Type B pancreatic cell (in vitro differentiated cells): ENCODE measurements at regions not wholly inside any gene's neighbourhood (a gene's known extent, or its start where the extent isn't known, plus 50 kb on each side); places are given as distances from the start of the nearest gene placed in this dataset.

Experiments used
- DNase-seq: peaks from one replicate; pipeline ENCODE4 v3.0.0; 2021; ENCODE audit warnings: mixed read lengths; ENCODE audit not compliant: unreplicated experiment; ENCODE audit errors: extremely low spot score
- H3K27ac Mint-ChIP-seq: 2 replicates; pipeline ENCODE4 v1.8.0; 2021; ENCODE audit warnings: mild to moderate bottlenecking, mixed read lengths
- H3K27me3 Mint-ChIP-seq: 2 replicates; pipeline ENCODE4 v1.8.0; 2021; ENCODE audit warnings: mixed read lengths
- H3K36me3 Mint-ChIP-seq: 2 replicates; pipeline ENCODE4 v1.8.0; 2021; ENCODE audit warnings: mixed read lengths
- H3K4me1 Mint-ChIP-seq: one replicate; pipeline ENCODE4 v1.8.0; 2021; ENCODE audit warnings: mixed read lengths; ENCODE audit not compliant: unreplicated experiment
- H3K4me3 Mint-ChIP-seq: 2 replicates; pipeline ENCODE4 v1.8.0; 2021; ENCODE audit warnings: mild to moderate bottlenecking, mixed read lengths
- H3K9me3 Mint-ChIP-seq: 2 replicates; pipeline ENCODE4 v1.8.0; 2021; ENCODE audit warnings: mixed read lengths
- TF ChIP-seq, protein P1 (sequence below): fragments of 200-600 bp; sonication (generic); conservative IDR thresholded peaks from 2 replicates; pipeline ENCODE4 v1.5.0; 2021; ENCODE audit warnings: antibody characterized with exemption, mild to moderate bottlenecking

DNA sequence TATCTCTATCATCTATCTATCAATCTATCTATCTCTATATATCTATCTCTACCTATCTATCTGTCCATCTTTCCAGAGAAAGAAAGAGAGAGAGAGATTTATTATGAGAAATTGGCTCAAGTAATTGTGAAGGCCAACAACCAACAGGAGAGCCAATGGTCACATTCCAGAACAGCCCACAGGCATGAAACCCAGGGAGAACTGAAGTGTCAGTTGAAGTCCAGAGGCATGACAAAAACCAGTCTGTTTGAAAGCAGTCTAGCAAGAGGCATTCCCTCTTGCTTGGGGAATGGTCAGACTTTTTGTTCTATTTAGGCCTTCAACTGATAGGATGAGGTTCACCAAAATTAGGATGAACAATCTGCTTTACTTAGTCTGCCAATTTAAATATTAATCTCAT is 87.6 kb upstream of the PLCXD3 start:
- Mint-ChIP-seq H3K4me3 (no peak overlapping the region), H3K4me1 (no peaks in the 10 kb centered on the region), H3K36me3 (no peaks in the 10 kb centered on the region), H3K9me3 (no peaks in the 10 kb centered on the region), H3K27me3 (no peaks in the 10 kb centered on the region), H3K27ac (no peak overlapping the region)
- no peak for DNase-seq
- TF ChIP-seq, protein P1, sequence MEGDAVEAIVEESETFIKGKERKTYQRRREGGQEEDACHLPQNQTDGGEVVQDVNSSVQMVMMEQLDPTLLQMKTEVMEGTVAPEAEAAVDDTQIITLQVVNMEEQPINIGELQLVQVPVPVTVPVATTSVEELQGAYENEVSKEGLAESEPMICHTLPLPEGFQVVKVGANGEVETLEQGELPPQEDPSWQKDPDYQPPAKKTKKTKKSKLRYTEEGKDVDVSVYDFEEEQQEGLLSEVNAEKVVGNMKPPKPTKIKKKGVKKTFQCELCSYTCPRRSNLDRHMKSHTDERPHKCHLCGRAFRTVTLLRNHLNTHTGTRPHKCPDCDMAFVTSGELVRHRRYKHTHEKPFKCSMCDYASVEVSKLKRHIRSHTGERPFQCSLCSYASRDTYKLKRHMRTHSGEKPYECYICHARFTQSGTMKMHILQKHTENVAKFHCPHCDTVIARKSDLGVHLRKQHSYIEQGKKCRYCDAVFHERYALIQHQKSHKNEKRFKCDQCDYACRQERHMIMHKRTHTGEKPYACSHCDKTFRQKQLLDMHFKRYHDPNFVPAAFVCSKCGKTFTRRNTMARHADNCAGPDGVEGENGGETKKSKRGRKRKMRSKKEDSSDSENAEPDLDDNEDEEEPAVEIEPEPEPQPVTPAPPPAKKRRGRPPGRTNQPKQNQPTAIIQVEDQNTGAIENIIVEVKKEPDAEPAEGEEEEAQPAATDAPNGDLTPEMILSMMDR, result no peak

DNA sequence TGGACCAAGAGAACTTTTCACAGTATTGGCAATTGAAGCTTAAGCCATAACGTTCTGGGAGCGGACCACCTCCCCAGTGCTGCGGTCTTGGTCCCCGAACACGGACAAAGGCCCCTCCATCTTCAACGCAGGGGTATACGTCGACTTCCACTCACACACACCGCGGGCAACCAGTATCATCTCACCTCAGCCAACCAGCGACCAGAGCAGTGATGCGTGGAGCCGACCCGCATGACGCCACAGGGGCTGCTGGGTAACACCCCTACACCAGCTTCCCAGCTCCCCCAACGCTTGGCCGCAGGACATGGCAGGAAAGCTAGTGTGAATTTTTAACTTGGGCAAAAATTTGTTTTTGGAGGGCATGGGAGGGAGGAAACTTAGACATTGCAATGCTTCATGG is 77.3 kb upstream of the PLCXD3 start:
- no peak for DNase-seq
- no peaks in the 10 kb centered on the region for H3K4me1 Mint-ChIP-seq
- H3K9me3 Mint-ChIP-seq, result no peaks in the 10 kb centered on the region
- no peaks in the 10 kb centered on the region for H3K27me3 Mint-ChIP-seq
- TF ChIP-seq, protein P1, result no peak
- no peaks in the 10 kb centered on the region for H3K36me3 Mint-ChIP-seq
- H3K4me3 Mint-ChIP-seq, result no peak overlapping the region
- H3K27ac Mint-ChIP-seq, result no peak overlapping the region

DNA sequence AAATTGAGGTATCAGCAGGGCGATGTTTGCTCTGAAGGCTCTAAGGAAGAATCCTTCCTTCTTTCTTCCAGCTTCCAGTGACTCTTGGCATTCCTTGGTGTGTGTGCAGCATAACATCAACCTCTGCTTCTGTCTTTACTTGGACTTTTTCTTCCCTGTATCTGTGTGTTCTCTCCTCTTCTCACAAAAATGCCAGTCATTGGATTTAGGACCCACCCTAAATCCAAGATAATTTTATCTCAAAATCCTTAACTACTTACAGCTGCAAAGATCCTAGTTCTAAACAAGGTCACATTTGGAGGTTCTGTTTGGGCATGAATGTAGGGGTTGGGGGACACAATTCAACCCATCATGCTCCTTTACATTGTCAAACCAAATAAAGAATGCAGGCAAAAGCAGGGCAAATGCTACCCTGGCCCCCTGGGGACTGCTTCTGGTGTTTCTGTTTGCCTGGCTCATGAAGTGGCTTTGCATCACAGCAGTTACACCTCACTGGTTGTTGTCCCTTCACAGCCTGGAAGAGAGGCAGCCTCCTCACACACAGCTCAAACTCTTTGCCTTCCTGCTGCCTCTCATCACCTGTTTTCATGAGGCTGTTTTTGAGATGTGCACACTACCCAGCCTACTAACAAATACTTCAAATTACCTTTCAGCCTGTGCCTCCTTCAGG is 64.8 kb upstream of the PLCXD3 start:
- H3K4me1 Mint-ChIP-seq, result no peaks in the 10 kb centered on the region
- no peak overlapping the region for H3K27ac Mint-ChIP-seq
- no peaks in the 10 kb centered on the region for H3K36me3 Mint-ChIP-seq
- TF ChIP-seq, protein P1, result no peak
- H3K27me3 Mint-ChIP-seq, result no peaks in the 10 kb centered on the region
- DNase-seq, result no peak
- H3K9me3 Mint-ChIP-seq, result no peaks in the 10 kb centered on the region
- no peak overlapping the region for H3K4me3 Mint-ChIP-seq

DNA sequence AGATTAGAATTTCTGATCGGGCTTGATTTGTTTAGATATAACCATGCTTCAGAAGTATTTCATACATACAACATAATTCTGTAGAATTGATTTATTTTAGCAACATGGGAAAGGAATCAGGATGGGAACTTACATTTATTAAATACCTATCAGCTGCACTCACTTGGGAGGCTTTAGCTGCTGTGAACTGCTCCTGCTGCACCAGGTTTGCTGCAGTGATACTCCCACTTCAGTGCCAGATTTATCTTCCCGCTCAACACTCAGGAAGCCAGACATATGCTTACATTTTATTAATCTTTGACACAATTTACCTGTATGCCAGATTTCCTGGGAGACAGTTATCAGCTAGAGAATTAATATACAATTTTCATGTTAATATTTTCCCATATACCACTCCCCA is 64.0 kb upstream of the PLCXD3 start:
- H3K27ac Mint-ChIP-seq, result no peak overlapping the region
- DNase-seq, result no peak
- H3K9me3 Mint-ChIP-seq, result no peaks in the 10 kb centered on the region
- H3K4me1 Mint-ChIP-seq, result no peaks in the 10 kb centered on the region
- no peaks in the 10 kb centered on the region for H3K27me3 Mint-ChIP-seq
- no peaks in the 10 kb centered on the region for H3K36me3 Mint-ChIP-seq
- TF ChIP-seq, protein P1, result no peak
- H3K4me3 Mint-ChIP-seq, result no peak overlapping the region
